PC-9 (cell line): ENCODE measurements at regions not wholly inside any gene's neighbourhood (a gene's known extent, or its start where the extent isn't known, plus 50 kb on each side); places are given as distances from the start of the nearest gene placed in this dataset.

ENCODE experiments used
- BruUV-seq: library from RNA; stranded (reverse); fragments of 400-500 nt; replicated peaks from 2 replicates; lab custom pipeline; 2021; lab: Mats Ljungman, UMichigan
- CTCF ChIA-PET: fragments of 300-600 bp; sonication (Branson Sonifier 250); formaldehyde crosslinking; loops from one replicate; lab custom pipeline; 2022; ENCODE audit warnings: antibody characterized with exemption; lab: Charles Lee
- POLR2A ChIA-PET: fragments of 300-600 bp; sonication (Branson Sonifier 250); formaldehyde crosslinking; loops from one replicate; lab custom pipeline; 2022; ENCODE audit warnings: antibody characterized with exemption; ENCODE audit not compliant: unreplicated experiment; lab: Charles Lee
- DNase-seq, 2 experiments: peaks; one replicate each; pipeline versions ENCODE4 v3.0.0 to v3.0.0-alpha.2; 2015 to 2022; ENCODE audit warnings: mixed read lengths in 1 of 2
- H2AFZ ChIP-seq: fragments of 200-600 bp; sonication (generic); 2 replicates; pipeline ENCODE4 v1.8.1; 2017; ENCODE audit warnings: antibody characterized with exemption
- H3F3A ChIP-seq: fragments of 200-600 bp; sonication (generic); 2 replicates; pipeline ENCODE4 v1.8.1; 2017; ENCODE audit warnings: antibody characterized with exemption, mild to moderate bottlenecking, low read depth; ENCODE audit not compliant: insufficient read depth
- H3K27ac ChIP-seq: fragments of 200-600 bp; sonication (generic); 2 replicates; pipeline ENCODE4 v1.6.1; 2016; ENCODE audit warnings: mixed run types
- H3K27me3 ChIP-seq: fragments of 200-600 bp; sonication (generic); 2 replicates; pipeline ENCODE4 v1.6.1; 2016; ENCODE audit warnings: low read depth, mixed run types; ENCODE audit not compliant: insufficient read depth
- H3K36me3 ChIP-seq: fragments of 200-600 bp; sonication (generic); 2 replicates; pipeline ENCODE4 v1.6.1; 2016; ENCODE audit warnings: low read depth, mixed run types
- H3K4me1 ChIP-seq: fragments of 200-600 bp; sonication (generic); replicated peaks from 2 replicates; pipeline ENCODE4 v1.6.1; 2016; ENCODE audit warnings: mixed run types; ENCODE audit not compliant: insufficient read depth
- H3K4me2 ChIP-seq: fragments of 200-600 bp; sonication (generic); 2 replicates; pipeline ENCODE4 v1.6.1; 2017; ENCODE audit warnings: mixed run types
- H3K4me3 ChIP-seq: fragments of 200-600 bp; sonication (generic); 2 replicates; pipeline ENCODE4 v1.6.1; 2016; ENCODE audit warnings: mixed run types
- H3K79me2 ChIP-seq: fragments of 200-600 bp; sonication (generic); 2 replicates; pipeline ENCODE4 v1.6.1; 2017; ENCODE audit warnings: low read depth, mixed run types
- H3K9me2 ChIP-seq: fragments of 200-600 bp; sonication (generic); 2 replicates; pipeline ENCODE4 v1.8.1; 2017; ENCODE audit warnings: mild to moderate bottlenecking; ENCODE audit not compliant: insufficient read depth
- H3K9me3 ChIP-seq: fragments of 200-600 bp; sonication (generic); 2 replicates; pipeline ENCODE4 v1.8.1; 2016; ENCODE audit warnings: low read depth; ENCODE audit not compliant: insufficient read depth
- H4K20me1 ChIP-seq: fragments of 200-600 bp; sonication (generic); 2 replicates; pipeline ENCODE4 v1.8.1; 2017; ENCODE audit not compliant: insufficient read depth
- EZH2 ChIP-seq: fragments of 200-600 bp; sonication (generic); IDR thresholded peaks from 2 replicates; pipeline ENCODE4 v1.8.0; 2017; ENCODE audit warnings: antibody characterized with exemption, low read depth
- intact Hi-C: fragments of 100-400 bp; cut with micrococcal nuclease; formaldehyde crosslinking; loops from one replicate; pipeline ENCODE4 v1.10.0; 2022; ENCODE audit not compliant: unreplicated experiment
- TF ChIP-seq, protein P1 (sequence below): fragments of 200-600 bp; sonication (generic); conservative IDR thresholded peaks from 2 replicates; pipeline ENCODE4 v1.6.1; 2017; ENCODE audit warnings: mixed run types, antibody characterized with exemption, mild to moderate bottlenecking, moderate library complexity

DNA sequence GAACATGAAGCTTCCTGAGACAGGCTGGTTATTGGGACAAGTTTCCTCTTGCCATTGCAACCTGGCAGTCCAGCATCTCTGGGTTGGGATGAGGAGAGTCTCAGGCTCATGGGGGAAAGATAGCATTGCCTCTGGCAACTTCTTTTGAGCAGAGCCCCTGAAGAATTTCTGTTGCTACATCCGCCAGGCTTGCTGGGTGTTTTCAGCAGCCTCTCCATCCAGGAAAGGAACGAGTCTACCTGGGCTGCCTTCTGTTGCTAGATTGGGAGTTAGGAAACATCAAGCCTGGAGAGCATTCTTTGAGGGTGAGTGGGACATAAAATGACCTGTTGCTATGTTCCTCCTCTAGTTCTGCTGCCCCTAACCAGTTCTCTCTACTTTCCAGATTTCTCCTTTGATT, 313.5 kb downstream of the RFPL4B start:
- CTCF ChIA-PET = no interaction called here
- no peak for DNase-seq
- Histone ChIP-seq H3K27ac (no peak overlapping the region), H3F3A (no peaks in the 10 kb centered on the region), H3K9me2 (no peaks in the 10 kb centered on the region), H3K27me3 (no peaks in the 10 kb centered on the region), H3K4me1 (no peaks in the 10 kb centered on the region), H4K20me1 (no peaks in the 10 kb centered on the region), H3K4me2 (no peak overlapping the region), H3K36me3 (no peaks in the 10 kb centered on the region), H3K79me2 (no peaks in the 10 kb centered on the region), H3K9me3 (no peaks in the 10 kb centered on the region), H2AFZ (no peak overlapping the region), H3K4me3 (no peak overlapping the region)
- TF ChIP-seq EZH2 = no peak
- TF ChIP-seq, protein P1, sequence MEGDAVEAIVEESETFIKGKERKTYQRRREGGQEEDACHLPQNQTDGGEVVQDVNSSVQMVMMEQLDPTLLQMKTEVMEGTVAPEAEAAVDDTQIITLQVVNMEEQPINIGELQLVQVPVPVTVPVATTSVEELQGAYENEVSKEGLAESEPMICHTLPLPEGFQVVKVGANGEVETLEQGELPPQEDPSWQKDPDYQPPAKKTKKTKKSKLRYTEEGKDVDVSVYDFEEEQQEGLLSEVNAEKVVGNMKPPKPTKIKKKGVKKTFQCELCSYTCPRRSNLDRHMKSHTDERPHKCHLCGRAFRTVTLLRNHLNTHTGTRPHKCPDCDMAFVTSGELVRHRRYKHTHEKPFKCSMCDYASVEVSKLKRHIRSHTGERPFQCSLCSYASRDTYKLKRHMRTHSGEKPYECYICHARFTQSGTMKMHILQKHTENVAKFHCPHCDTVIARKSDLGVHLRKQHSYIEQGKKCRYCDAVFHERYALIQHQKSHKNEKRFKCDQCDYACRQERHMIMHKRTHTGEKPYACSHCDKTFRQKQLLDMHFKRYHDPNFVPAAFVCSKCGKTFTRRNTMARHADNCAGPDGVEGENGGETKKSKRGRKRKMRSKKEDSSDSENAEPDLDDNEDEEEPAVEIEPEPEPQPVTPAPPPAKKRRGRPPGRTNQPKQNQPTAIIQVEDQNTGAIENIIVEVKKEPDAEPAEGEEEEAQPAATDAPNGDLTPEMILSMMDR = no peak
- POLR2A ChIA-PET = no interaction called here
- BruUV-seq = no TSS peak
- intact Hi-C loops = no loop called here

DNA sequence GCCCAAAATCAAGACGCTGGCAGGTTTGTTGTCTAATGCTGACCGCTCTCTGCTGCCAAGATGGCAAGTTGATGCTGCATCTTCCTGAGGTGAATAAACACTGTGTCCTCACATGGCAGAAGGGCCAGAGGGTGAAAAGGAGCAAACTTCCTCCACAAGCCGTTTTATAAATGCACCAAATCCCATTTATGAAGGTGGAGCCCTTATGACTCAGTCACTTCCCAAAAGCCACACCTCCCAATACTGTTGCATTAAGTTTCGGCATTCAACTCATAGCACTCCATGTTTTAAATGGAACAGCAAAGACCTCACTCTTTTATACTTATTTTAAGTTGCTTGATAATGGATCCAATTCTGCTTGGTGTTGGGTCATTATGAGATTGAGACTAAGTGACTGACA, 316.6 kb downstream of the RFPL4B start:
- Histone ChIP-seq H3K36me3 (no peaks in the 10 kb centered on the region), H3K9me3 (no peaks in the 10 kb centered on the region), H2AFZ (peak overlapping the region; percentile 56; the same call in 1 of the 2 replicates), H3K4me3 (no peak overlapping the region), H3K27ac (no peak overlapping the region), H3K9me2 (no peaks in the 10 kb centered on the region), H3F3A (no peaks in the 10 kb centered on the region), H3K4me2 (no peak overlapping the region), H4K20me1 (no peaks in the 10 kb centered on the region), H3K27me3 (no peaks in the 10 kb centered on the region), H3K4me1 (no peaks in the 10 kb centered on the region), H3K79me2 (no peaks in the 10 kb centered on the region)
- TF ChIP-seq, protein P1 = no peak
- TF ChIP-seq EZH2 = no peak
- CTCF ChIA-PET = no interaction called here
- DNase-seq = no peak
- no TSS peak for BruUV-seq
- POLR2A ChIA-PET = no interaction called here
- intact Hi-C loops = no loop called here

- Histone ChIP-seq H4K20me1 (no peaks in the 10 kb centered on the region), H3K4me2 (no peak overlapping the region), H3K27ac (no peak overlapping the region), H3K4me3 (no peak overlapping the region), H3K27me3 (no peaks in the 10 kb centered on the region), H3F3A (no peaks in the 10 kb centered on the region), H2AFZ (no peak overlapping the region), H3K9me2 (no peaks in the 10 kb centered on the region), H3K9me3 (no peaks in the 10 kb centered on the region), H3K79me2 (no peaks in the 10 kb centered on the region), H3K4me1 (no peaks in the 10 kb centered on the region), H3K36me3 (no peaks in the 10 kb centered on the region)
- DNase-seq = no peak
- intact Hi-C loops = no loop called here
- TF ChIP-seq, protein P1 = no peak
- TF ChIP-seq EZH2 = no peak
- ChIA-PET CTCF (no interaction called here), POLR2A (no interaction called here)
- BruUV-seq = no TSS peak
These were observed 318.0 kb downstream of the RFPL4B start for GRCh38 chr6:112665114-112665513.
